ENCODE measurements at regions not wholly inside any gene's neighbourhood (a gene's known extent, or its start where the extent isn't known, plus 50 kb on each side); places are given as distances from the start of the nearest gene placed in this dataset.

DNA sequence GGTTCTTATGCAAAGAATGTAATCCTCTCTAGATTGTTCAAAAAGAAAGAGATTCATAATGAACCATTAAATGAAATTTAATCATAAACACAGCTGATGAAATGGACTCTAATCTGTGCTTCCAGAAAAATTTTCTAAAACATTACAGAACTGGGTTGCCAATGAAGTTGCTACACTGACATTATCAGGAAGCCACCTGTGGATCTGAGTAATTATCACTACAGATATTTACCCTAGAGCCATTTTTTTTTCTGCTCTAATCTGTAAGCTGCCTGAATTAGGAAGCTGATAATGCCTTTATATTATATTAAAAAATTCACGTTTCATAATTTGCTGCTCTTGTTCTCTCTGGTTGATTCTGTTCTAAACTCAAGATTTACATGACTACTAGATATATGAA, 380.1 kb downstream of the GRIA2 start:
- H3F3A ChIP-seq (ENCODE audit: low read depth): no peaks in the 10 kb centered on the region
- H3K9me2 ChIP-seq (replicated peaks; ENCODE audit: low read depth, low read length): no peaks in the 10 kb centered on the region
- H3K9ac ChIP-seq (ENCODE audit: low read depth, low read length, poor library complexity, severe bottlenecking): no peak overlapping the region
- no peak overlapping the region for H2AFZ ChIP-seq (ENCODE audit: low read length)
- no peaks in the 10 kb centered on the region for H3K36me3 ChIP-seq (ENCODE audit: insufficient read depth, low read length)
- no peaks in the 10 kb centered on the region for H3K9me3 ChIP-seq (ENCODE audit: insufficient read depth, low read depth, low read length)
- TF ChIP-seq, protein P1, sequence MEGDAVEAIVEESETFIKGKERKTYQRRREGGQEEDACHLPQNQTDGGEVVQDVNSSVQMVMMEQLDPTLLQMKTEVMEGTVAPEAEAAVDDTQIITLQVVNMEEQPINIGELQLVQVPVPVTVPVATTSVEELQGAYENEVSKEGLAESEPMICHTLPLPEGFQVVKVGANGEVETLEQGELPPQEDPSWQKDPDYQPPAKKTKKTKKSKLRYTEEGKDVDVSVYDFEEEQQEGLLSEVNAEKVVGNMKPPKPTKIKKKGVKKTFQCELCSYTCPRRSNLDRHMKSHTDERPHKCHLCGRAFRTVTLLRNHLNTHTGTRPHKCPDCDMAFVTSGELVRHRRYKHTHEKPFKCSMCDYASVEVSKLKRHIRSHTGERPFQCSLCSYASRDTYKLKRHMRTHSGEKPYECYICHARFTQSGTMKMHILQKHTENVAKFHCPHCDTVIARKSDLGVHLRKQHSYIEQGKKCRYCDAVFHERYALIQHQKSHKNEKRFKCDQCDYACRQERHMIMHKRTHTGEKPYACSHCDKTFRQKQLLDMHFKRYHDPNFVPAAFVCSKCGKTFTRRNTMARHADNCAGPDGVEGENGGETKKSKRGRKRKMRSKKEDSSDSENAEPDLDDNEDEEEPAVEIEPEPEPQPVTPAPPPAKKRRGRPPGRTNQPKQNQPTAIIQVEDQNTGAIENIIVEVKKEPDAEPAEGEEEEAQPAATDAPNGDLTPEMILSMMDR (conservative IDR thresholded peaks at IDR 0.05; ENCODE audit: low read length): no peak
- no peak for TF ChIP-seq EZH2phosphoT487 (IDR thresholded peaks at IDR 0.05; ENCODE audit: borderline replicate concordance)
- no peak overlapping the region for H3K4me3 ChIP-seq (ENCODE audit: low read length, poor library complexity, severe bottlenecking)
- no peak overlapping the region for H3K4me2 ChIP-seq (ENCODE audit: low read depth, low read length, poor library complexity, severe bottlenecking)
- no peaks in the 10 kb centered on the region for H3K4me1 ChIP-seq (ENCODE audit: insufficient read depth, low read length, poor library complexity, severe bottlenecking)
- no peaks in the 10 kb centered on the region for H3K79me2 ChIP-seq (ENCODE audit: insufficient read depth, low read length)
- no peaks in the 10 kb centered on the region for H4K20me1 ChIP-seq (ENCODE audit: insufficient read depth, low read length, poor library complexity, severe bottlenecking)
- no peaks in the 10 kb centered on the region for H3K27me3 ChIP-seq (ENCODE audit: insufficient read depth, low read length, poor library complexity, severe bottlenecking)

DNA sequence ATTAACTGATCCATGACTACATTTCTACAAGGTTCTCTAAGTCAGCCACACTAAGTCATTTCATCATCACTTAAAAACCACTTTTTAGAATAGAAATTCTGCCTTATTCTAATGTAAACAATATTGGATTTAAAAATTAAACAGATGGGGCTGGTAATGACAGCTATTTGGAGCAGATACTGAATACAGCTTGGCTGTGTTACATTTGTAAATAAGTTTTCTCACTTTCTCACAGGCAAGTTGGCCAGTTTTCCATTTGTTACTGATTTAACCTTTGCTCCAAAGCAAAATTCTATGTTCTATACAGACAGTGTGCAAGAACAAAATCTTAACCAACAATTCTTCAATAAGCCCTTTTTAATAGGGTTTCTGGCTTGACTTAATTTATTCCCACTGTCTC, 370.7 kb downstream of the GRIA2 start:
- H3K79me2 ChIP-seq (ENCODE audit: insufficient read depth, low read length): no peaks in the 10 kb centered on the region
- H3K4me1 ChIP-seq (ENCODE audit: insufficient read depth, low read length, poor library complexity, severe bottlenecking): no peaks in the 10 kb centered on the region
- no peaks in the 10 kb centered on the region for H3K9me2 ChIP-seq (replicated peaks; ENCODE audit: low read depth, low read length)
- H3F3A ChIP-seq (ENCODE audit: low read depth): no peaks in the 10 kb centered on the region
- TF ChIP-seq, protein P1 (conservative IDR thresholded peaks at IDR 0.05; ENCODE audit: low read length): no peak
- no peak for TF ChIP-seq EZH2phosphoT487 (IDR thresholded peaks at IDR 0.05; ENCODE audit: borderline replicate concordance)
- no peaks in the 10 kb centered on the region for H4K20me1 ChIP-seq (ENCODE audit: insufficient read depth, low read length, poor library complexity, severe bottlenecking)
- no peaks in the 10 kb centered on the region for H3K27me3 ChIP-seq (ENCODE audit: insufficient read depth, low read length, poor library complexity, severe bottlenecking)
- H3K4me3 ChIP-seq (ENCODE audit: low read length, poor library complexity, severe bottlenecking): no peak overlapping the region
- no peak overlapping the region for H3K9ac ChIP-seq (ENCODE audit: low read depth, low read length, poor library complexity, severe bottlenecking)
- H2AFZ ChIP-seq (ENCODE audit: low read length): no peak overlapping the region
- no peak overlapping the region for H3K4me2 ChIP-seq (ENCODE audit: low read depth, low read length, poor library complexity, severe bottlenecking)
- no peaks in the 10 kb centered on the region for H3K9me3 ChIP-seq (ENCODE audit: insufficient read depth, low read depth, low read length)
- H3K36me3 ChIP-seq (ENCODE audit: insufficient read depth, low read length): no peaks in the 10 kb centered on the region

DNA sequence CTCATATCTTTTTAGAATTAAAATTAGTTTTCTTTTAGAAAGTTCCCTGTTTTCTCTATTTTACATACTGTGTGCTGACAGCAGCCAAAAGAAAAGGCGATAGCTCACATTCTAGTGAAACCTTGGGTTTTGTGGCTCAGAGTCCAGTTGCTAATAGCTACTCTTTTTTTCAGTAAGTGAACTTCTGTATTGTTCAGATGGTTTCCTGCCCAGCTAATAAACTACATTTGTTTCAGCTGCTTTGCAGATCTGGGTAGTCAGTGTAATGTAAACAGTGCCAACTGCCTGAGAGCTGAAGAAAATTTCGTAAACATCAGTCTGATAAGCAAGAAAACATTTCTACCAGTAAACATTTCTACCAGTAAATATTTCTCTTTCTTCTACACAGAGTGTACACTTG, 370.2 kb downstream of the GRIA2 start:
- no peak overlapping the region for H3K4me2 ChIP-seq (ENCODE audit: low read depth, low read length, poor library complexity, severe bottlenecking)
- no peak overlapping the region for H3K4me3 ChIP-seq (ENCODE audit: low read length, poor library complexity, severe bottlenecking)
- H4K20me1 ChIP-seq (ENCODE audit: insufficient read depth, low read length, poor library complexity, severe bottlenecking): no peaks in the 10 kb centered on the region
- H3K9me3 ChIP-seq (ENCODE audit: insufficient read depth, low read depth, low read length): no peaks in the 10 kb centered on the region
- no peaks in the 10 kb centered on the region for H3K4me1 ChIP-seq (ENCODE audit: insufficient read depth, low read length, poor library complexity, severe bottlenecking)
- H3K27me3 ChIP-seq (ENCODE audit: insufficient read depth, low read length, poor library complexity, severe bottlenecking): no peaks in the 10 kb centered on the region
- no peaks in the 10 kb centered on the region for H3K9me2 ChIP-seq (replicated peaks; ENCODE audit: low read depth, low read length)
- H3F3A ChIP-seq (ENCODE audit: low read depth): no peaks in the 10 kb centered on the region
- H3K9ac ChIP-seq (ENCODE audit: low read depth, low read length, poor library complexity, severe bottlenecking): no peak overlapping the region
- TF ChIP-seq, protein P1 (conservative IDR thresholded peaks at IDR 0.05; ENCODE audit: low read length): no peak
- TF ChIP-seq EZH2phosphoT487 (IDR thresholded peaks at IDR 0.05; ENCODE audit: borderline replicate concordance): no peak
- no peaks in the 10 kb centered on the region for H3K79me2 ChIP-seq (ENCODE audit: insufficient read depth, low read length)
- no peak overlapping the region for H2AFZ ChIP-seq (ENCODE audit: low read length)
- H3K36me3 ChIP-seq (ENCODE audit: insufficient read depth, low read length): no peaks in the 10 kb centered on the region

Measured in Loucy (cell line).